ENCODE measurements at regions not wholly inside any gene's neighbourhood (a gene's known extent, or its start where the extent isn't known, plus 50 kb on each side); places are given as distances from the start of the nearest gene placed in this dataset.
A peak's percentile ranks its signal among the peaks of the same experiment; 100 is the strongest.
"Not testable (repeated sequence)": the region's sequence is repeated elsewhere in the genome, so short reads cannot be mapped to it uniquely, and the experiment has no call there.

DNA sequence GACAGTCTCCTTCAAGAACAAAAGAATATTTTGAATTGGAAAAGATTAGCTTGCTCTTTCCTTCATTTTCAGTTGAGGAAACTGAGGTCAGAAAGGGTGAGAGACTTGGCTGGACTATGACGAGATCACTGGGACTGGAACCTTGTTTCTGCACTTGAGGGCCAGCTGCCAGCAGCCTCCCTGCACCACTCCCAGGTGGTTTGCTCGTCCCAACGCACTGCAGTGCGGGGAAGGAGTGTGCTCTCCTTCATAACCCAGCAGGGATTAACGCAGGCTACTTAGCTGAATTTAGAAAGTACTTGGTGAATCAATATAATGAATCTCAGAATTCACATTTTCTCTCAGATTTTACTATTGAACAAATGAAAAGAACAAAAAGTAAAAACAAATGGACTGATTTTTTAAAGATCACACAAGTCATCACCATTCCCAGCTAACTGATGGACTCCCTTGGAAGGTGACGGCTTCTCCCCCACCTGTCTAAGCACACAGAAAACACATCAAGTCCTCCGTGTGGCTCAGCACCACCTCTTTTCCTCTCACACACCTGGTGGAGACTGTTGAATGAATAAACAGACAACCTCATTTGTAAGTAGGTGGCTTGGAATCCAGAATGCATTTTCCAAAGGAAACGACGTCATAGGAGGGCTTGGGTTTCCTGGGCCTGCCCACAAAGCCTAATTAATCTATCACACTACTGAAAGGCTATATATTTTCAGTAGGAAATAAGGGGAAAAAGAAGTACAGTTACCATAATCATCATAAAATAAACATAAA is 121.0 kb downstream of the QRSL1 start:
- no peak overlapping the region for H3K27ac ChIP-seq
- no peak for TF ChIP-seq POLR2AphosphoS5 (IDR thresholded peaks at IDR 0.05; ENCODE audit: borderline replicate concordance, low read depth, low read length)
- no peak for TF ChIP-seq FOXP2 (optimal IDR thresholded peaks at IDR 0.05; ENCODE audit: control extremely low read depth, extremely low read length, insufficient read depth)
- H3K9ac ChIP-seq (ENCODE audit: insufficient read length): no peak overlapping the region
- H3K9me3 ChIP-seq (ENCODE audit: low read depth, low read length): no peaks in the 10 kb centered on the region
- no peaks in the 10 kb centered on the region for H3K36me3 ChIP-seq (ENCODE audit: insufficient read depth, low read length)
- no peak overlapping the region for H3K4me3 ChIP-seq
- no peak for DNase-seq (ENCODE audit: low read depth, low spot score)

DNA sequence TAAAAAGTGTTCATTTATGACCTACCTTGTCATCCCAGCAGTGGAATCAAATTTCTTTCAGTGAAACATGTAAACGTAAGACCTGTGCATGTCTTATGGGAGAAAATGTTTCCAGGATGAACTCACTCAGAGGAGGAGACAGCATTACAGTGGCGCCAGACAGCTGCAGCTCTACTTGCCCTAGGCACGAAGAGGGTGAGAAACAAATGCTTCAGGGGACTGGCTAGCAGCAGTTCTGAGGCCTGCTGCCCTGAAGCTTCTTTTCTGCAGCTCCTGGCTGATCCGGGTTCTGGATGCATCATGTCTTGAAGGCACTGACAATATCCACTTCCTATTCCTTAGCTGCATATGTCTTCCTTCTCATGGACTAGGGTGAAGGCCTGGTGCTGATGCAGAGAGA is 120.2 kb downstream of the QRSL1 start:
- no peak for DNase-seq (ENCODE audit: low read depth, low spot score)

DNA sequence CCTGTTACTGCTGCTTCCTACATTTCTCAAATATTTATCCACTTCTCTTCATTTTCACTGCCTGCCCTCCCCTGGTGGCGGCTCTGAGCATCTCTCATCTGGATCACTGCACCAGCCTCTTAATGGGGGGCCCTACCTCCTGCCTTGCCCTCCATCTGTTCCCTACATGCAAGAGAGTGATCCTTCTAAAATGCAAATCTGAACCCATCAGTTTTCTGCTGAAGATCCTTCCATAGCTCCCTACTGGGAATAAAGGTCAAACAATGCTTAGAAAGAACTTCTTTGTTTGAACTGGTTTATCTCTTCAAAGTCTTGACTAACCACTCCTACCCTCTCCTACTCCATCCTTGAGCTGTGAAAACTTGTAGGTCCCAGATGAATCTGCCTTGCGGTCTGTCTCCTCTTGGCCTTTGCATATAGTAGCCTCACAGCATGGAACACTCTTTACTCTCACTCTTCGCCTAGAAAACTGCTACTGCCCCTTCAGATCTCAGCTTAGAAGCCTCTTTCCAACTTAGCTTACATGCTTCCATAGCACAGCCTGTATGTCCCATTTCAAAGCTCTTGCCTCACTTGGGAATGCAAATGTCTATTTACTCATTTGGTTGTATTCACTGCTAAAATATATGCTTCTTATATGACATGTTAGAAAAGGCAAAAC is 119.3 kb downstream of the QRSL1 start:
- TF ChIP-seq POLR2AphosphoS5 (IDR thresholded peaks at IDR 0.05; ENCODE audit: borderline replicate concordance, low read depth, low read length): no peak
- TF ChIP-seq EZH2 (IDR thresholded peaks at IDR 0.05): no peak
- no peak for TF ChIP-seq FOXP2 (optimal IDR thresholded peaks at IDR 0.05; ENCODE audit: control extremely low read depth, extremely low read length, insufficient read depth)
- Histone ChIP-seq H3K9ac (ENCODE audit: insufficient read length) (no peak overlapping the region), H3K27ac (no peak overlapping the region), H3K9me3 (ENCODE audit: low read depth, low read length) (no peaks in the 10 kb centered on the region), H3K4me3 (no peak overlapping the region), H3K36me3 (ENCODE audit: insufficient read depth, low read length) (no peaks in the 10 kb centered on the region)
- no peak for DNase-seq (ENCODE audit: low read depth, low spot score)

More for the DNA sequence above, 120.2 kb downstream of the QRSL1 start:
- Histone ChIP-seq H3K36me3 (ENCODE audit: insufficient read depth, low read length) (no peaks in the 10 kb centered on the region), H3K27ac (no peak overlapping the region), H3K9me3 (ENCODE audit: low read depth, low read length) (no peaks in the 10 kb centered on the region), H3K4me3 (no peak overlapping the region), H3K9ac (ENCODE audit: insufficient read length) (no peak overlapping the region)
- TF ChIP-seq FOXP2 (optimal IDR thresholded peaks at IDR 0.05; ENCODE audit: control extremely low read depth, extremely low read length, insufficient read depth) (no peak), EZH2 (IDR thresholded peaks at IDR 0.05) (no peak), POLR2AphosphoS5 (IDR thresholded peaks at IDR 0.05; ENCODE audit: borderline replicate concordance, low read depth, low read length) (no peak)

DNA sequence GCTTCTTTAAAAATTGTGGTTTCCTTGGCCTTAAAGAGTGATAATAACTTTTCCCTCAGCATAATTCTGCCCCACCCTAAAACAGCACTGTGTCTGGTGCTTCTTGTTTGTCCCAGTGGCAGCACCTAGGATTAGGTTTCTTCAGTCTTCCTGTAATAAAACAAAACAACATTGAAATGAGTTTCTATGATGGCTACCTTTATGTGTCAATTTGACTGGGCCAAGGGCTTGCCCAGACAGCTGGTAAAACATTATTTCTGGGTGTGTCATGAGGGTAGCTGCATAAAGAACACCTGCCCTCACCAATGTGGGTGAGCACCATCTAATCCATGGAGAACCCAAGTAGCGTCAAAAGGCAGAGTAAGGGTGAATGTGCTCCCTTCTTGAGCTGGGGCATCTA is 117.8 kb downstream of the QRSL1 start:
- Histone ChIP-seq H3K4me3 (no peak overlapping the region), H3K27ac (no peak overlapping the region), H3K9ac (ENCODE audit: insufficient read length) (no peak overlapping the region), H3K36me3 (ENCODE audit: insufficient read depth, low read length) (no peaks in the 10 kb centered on the region), H3K9me3 (ENCODE audit: low read depth, low read length) (no peaks in the 10 kb centered on the region)
- TF ChIP-seq POLR2AphosphoS5 (IDR thresholded peaks at IDR 0.05; ENCODE audit: borderline replicate concordance, low read depth, low read length): no peak
- no peak for TF ChIP-seq EZH2 (IDR thresholded peaks at IDR 0.05)
- no peak for TF ChIP-seq FOXP2 (optimal IDR thresholded peaks at IDR 0.05; ENCODE audit: control extremely low read depth, extremely low read length, insufficient read depth)
- no peak for DNase-seq (ENCODE audit: low read depth, low spot score)

DNA sequence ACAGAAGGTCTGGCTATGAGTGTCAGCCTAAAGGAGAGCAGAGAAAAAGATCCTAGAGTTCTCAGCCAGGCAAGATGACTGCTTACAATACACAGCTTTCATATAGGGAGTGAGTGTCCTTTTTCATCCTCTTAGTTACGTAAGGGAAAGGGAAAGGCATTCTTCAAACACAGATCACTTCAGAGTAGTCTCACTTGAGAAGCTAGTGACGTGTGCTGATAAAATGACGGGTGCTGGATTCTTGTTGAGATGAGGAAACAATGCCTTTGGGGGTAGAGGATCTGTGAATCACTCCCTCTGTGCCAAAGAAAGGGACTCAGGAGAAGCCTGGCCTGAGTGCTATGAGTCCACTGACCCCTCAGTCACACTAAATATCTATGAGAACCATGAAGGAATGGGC is 117.3 kb downstream of the QRSL1 start:
- no peak for TF ChIP-seq EZH2 (IDR thresholded peaks at IDR 0.05)
- no peak for TF ChIP-seq POLR2AphosphoS5 (IDR thresholded peaks at IDR 0.05; ENCODE audit: borderline replicate concordance, low read depth, low read length)
- TF ChIP-seq FOXP2 (optimal IDR thresholded peaks at IDR 0.05; ENCODE audit: control extremely low read depth, extremely low read length, insufficient read depth): no peak
- H3K4me3 ChIP-seq: no peak overlapping the region
- no peaks in the 10 kb centered on the region for H3K36me3 ChIP-seq (ENCODE audit: insufficient read depth, low read length)
- H3K9me3 ChIP-seq (ENCODE audit: low read depth, low read length): no peaks in the 10 kb centered on the region
- no peak overlapping the region for H3K27ac ChIP-seq
- no peak for DNase-seq (ENCODE audit: low read depth, low spot score)
- no peak overlapping the region for H3K9ac ChIP-seq (ENCODE audit: insufficient read length)

DNA sequence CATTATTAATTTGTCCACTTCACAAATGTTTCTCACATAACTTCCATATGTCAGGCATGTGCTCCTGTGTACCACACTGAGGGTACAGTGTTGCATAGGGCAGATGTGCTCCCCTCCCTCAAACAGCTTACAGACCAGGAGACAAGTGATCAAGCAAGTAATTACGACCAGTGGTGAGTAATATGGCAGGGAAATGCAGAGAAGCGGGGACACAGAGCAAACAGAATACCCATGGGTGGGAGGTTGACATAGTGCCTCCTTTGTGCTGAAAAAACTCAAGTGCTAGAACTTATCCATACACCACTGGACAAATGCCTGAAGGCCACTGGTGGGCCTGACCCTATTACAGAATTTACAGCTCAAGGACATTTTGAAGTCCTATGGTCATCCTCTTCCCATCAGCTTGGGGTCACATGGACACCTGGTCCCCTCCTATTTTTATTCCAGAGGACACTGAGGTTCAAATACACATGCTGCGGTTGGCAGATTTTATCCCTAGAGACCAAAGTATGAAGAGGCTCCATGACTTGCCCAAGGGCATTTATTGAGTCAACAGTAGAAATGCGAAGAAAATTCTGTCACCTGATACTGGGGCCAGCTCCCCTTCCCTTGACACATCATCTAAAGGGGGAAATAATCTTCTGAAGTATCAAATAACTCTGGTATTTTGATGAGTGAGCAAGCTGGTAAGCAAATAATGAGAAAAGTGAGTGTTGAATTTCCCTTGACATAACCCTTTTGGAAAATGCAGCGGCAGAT is 116.6 kb downstream of the QRSL1 start:
- peak; percentile 14 for DNase-seq (ENCODE audit: low read depth, low spot score)
- Histone ChIP-seq H3K9ac (ENCODE audit: insufficient read length) (no peak overlapping the region), H3K9me3 (ENCODE audit: low read depth, low read length) (no peaks in the 10 kb centered on the region), H3K36me3 (ENCODE audit: insufficient read depth, low read length) (no peaks in the 10 kb centered on the region), H3K27ac (no peak overlapping the region), H3K4me3 (no peak overlapping the region)
- no peak for TF ChIP-seq POLR2AphosphoS5 (IDR thresholded peaks at IDR 0.05; ENCODE audit: borderline replicate concordance, low read depth, low read length)
- TF ChIP-seq EZH2 (IDR thresholded peaks at IDR 0.05): no peak
- TF ChIP-seq FOXP2 (optimal IDR thresholded peaks at IDR 0.05; ENCODE audit: control extremely low read depth, extremely low read length, insufficient read depth): no peak

DNA sequence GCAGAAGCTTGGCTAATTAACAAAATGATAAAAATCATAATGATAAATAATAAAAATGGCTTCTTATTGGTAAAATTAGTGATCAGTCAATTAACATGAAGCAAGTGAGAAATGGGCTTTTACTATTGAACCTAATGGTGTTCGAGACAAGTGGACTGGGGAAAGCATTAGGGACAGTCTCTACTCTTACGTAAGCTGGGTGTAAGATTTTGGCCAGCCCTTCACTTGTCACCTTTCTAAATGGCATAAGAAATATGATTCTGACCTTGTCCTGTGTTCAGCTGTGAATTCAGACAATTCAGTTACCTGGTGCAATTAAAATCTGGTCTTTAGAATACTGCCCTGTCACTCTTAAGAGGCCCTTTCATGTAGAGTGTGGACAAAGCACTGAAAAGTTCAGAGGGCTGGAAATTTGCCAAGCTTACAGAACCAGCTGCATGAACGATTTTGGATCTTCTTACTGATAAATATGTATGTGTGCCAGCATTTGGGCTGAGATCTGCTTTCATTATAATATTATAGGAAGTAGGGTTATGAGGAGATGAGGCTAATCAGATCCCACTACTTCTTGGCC is 115.9 kb downstream of the QRSL1 start:
- no peak overlapping the region for H3K4me3 ChIP-seq
- no peak overlapping the region for H3K9ac ChIP-seq (ENCODE audit: insufficient read length)
- no peak for DNase-seq (ENCODE audit: low read depth, low spot score)
- TF ChIP-seq FOXP2 (optimal IDR thresholded peaks at IDR 0.05; ENCODE audit: control extremely low read depth, extremely low read length, insufficient read depth): no peak
- no peak for TF ChIP-seq EZH2 (IDR thresholded peaks at IDR 0.05)
- no peaks in the 10 kb centered on the region for H3K9me3 ChIP-seq (ENCODE audit: low read depth, low read length)
- no peak overlapping the region for H3K27ac ChIP-seq
- H3K36me3 ChIP-seq (ENCODE audit: insufficient read depth, low read length): no peaks in the 10 kb centered on the region

DNA sequence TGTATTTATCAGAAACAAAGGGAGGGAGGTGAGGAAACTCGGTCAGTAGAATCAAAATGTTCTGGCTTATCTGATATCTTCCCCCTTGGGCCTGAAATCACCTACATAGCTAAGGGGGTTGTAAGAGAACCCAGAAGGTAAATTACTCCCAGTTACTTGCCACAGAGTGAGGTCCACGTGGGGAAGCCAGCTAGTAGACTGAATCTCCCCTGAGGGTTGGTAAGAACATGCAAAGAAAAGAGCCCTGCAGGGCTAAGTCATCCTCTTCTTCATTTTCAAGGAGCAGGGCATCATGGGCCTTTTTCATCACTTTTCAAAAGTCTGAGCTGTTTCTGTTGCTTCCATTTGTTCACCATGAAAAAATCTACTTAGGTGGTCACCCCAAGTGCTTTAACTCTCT is 115.4 kb downstream of the QRSL1 start:
- H3K36me3 ChIP-seq (ENCODE audit: insufficient read depth, low read length): no peaks in the 10 kb centered on the region
- H3K9ac ChIP-seq (ENCODE audit: insufficient read length): no peak overlapping the region
- no peaks in the 10 kb centered on the region for H3K9me3 ChIP-seq (ENCODE audit: low read depth, low read length)
- no peak overlapping the region for H3K4me3 ChIP-seq
- no peak overlapping the region for H3K27ac ChIP-seq
- DNase-seq (ENCODE audit: low read depth, low spot score): no peak
- TF ChIP-seq POLR2AphosphoS5 (IDR thresholded peaks at IDR 0.05; ENCODE audit: borderline replicate concordance, low read depth, low read length) (no peak), EZH2 (IDR thresholded peaks at IDR 0.05) (no peak), FOXP2 (optimal IDR thresholded peaks at IDR 0.05; ENCODE audit: control extremely low read depth, extremely low read length, insufficient read depth) (no peak)

DNA sequence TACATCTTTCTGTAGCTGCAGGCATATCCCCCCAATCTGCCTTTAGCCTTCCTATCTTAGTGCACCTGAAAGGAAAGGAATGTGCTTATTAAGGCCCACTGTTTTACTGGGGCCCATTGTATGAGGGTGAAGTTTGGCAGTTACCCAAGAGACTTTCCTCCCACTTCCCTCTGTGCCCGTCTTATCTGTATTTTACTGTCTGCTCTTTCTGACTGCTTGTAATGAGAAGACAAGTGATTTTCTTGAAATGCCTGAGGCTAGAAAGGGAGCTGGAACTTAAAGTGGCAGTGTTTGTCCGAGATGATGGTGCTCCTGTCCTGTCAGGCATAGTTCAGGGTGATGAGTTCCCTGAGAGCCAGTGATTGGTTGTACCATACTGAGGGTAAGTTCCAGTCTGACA is 114.7 kb downstream of the QRSL1 start:
- not testable (repeated sequence) for H3K36me3 ChIP-seq (ENCODE audit: insufficient read depth, low read length); DNase-seq (ENCODE audit: low read depth, low spot score); H3K9me3 ChIP-seq (ENCODE audit: low read depth, low read length); H3K9ac ChIP-seq (ENCODE audit: insufficient read length); H3K27ac ChIP-seq; H3K4me3 ChIP-seq
